GM18868 (cell line): ENCODE measurements at regions not wholly inside any gene's neighbourhood (a gene's known extent, or its start where the extent isn't known, plus 50 kb on each side); places are given as distances from the start of the nearest gene placed in this dataset.

Experiments
- ATAC-seq: cut with Tn5 transposase; IDR thresholded peaks from one replicate; pipeline ENCODE4 v1.9.1; 2021; ENCODE audit warnings: mild to moderate bottlenecking, moderate library complexity; ENCODE audit not compliant: unreplicated experiment

- no peak for ATAC-seq
These were observed 200.2 kb downstream of the RPLP1 start for GRCh38 chr15:69652751-69653305.

GRCh38 chr15:69653306-69653705, 200.7 kb downstream of the RPLP1 start:
- ATAC-seq: no peak

- ATAC-seq: no peak
These were observed 201.2 kb downstream of the RPLP1 start for GRCh38 chr15:69653846-69654245.

- ATAC-seq: no peak
These were observed 203.8 kb downstream of the RPLP1 start for GRCh38 chr15:69656271-69657030.

- no peak for ATAC-seq
These were observed 205.0 kb downstream of the RPLP1 start for GRCh38 chr15:69657626-69658025.

GRCh38 chr15:69658411-69658945, 205.9 kb downstream of the RPLP1 start:
- no peak for ATAC-seq

- ATAC-seq: no peak
These were observed 206.9 kb downstream of the RPLP1 start for GRCh38 chr15:69659454-69660050.

GRCh38 chr15:69660114-69660513, 207.5 kb downstream of the RPLP1 start:
- no peak for ATAC-seq

GRCh38 chr15:69660658-69661405, 208.2 kb downstream of the RPLP1 start:
- no peak for ATAC-seq

- ATAC-seq: no peak
These were observed 208.8 kb downstream of the RPLP1 start for GRCh38 chr15:69661446-69661845.

GRCh38 chr15:69661871-69662644, 209.4 kb downstream of the RPLP1 start:
- no peak for ATAC-seq

- ATAC-seq: no peak
These were observed 210.0 kb downstream of the RPLP1 start for GRCh38 chr15:69662645-69663000.

GRCh38 chr15:69663441-69663840, 210.8 kb downstream of the RPLP1 start:
- ATAC-seq: no peak

GRCh38 chr15:69663982-69664381, 211.4 kb downstream of the RPLP1 start:
- no peak for ATAC-seq

- no peak for ATAC-seq
These were observed 212.3 kb downstream of the RPLP1 start for GRCh38 chr15:69664572-69665571.

GRCh38 chr15:69665641-69666111, 213.1 kb downstream of the RPLP1 start:
- no peak for ATAC-seq

- peak; percentile 30 for ATAC-seq
These were observed 213.8 kb downstream of the RPLP1 start for GRCh38 chr15:69666441-69666882.

GRCh38 chr15:69666921-69667811, 214.5 kb downstream of the RPLP1 start:
- ATAC-seq: peak; percentile 47
